GM12865 (cell line): ENCODE measurements at regions not wholly inside any gene's neighbourhood (a gene's known extent, or its start where the extent isn't known, plus 50 kb on each side); places are given as distances from the start of the nearest gene placed in this dataset.

ENCODE experiments used
- DNase-seq: peaks from one replicate; pipeline ENCODE4 v3.0.0; 2010; ENCODE audit warnings: low read depth
- H3K4me3 ChIP-seq: 2 replicates; pipeline ENCODE4 v1.5.1; 2011; ENCODE audit warnings: mild to moderate bottlenecking, low read depth, low read length, control low read depth
- TF ChIP-seq, protein P1 (sequence below): IDR thresholded peaks from 2 replicates; pipeline ENCODE4 v1.5.1; 2011; ENCODE audit warnings: low read length, control low read depth, low read depth, inconsistent platforms; ENCODE audit not compliant: insufficient read depth; ENCODE audit errors: missing control alignments

- TF ChIP-seq, protein P1, sequence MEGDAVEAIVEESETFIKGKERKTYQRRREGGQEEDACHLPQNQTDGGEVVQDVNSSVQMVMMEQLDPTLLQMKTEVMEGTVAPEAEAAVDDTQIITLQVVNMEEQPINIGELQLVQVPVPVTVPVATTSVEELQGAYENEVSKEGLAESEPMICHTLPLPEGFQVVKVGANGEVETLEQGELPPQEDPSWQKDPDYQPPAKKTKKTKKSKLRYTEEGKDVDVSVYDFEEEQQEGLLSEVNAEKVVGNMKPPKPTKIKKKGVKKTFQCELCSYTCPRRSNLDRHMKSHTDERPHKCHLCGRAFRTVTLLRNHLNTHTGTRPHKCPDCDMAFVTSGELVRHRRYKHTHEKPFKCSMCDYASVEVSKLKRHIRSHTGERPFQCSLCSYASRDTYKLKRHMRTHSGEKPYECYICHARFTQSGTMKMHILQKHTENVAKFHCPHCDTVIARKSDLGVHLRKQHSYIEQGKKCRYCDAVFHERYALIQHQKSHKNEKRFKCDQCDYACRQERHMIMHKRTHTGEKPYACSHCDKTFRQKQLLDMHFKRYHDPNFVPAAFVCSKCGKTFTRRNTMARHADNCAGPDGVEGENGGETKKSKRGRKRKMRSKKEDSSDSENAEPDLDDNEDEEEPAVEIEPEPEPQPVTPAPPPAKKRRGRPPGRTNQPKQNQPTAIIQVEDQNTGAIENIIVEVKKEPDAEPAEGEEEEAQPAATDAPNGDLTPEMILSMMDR = no peak
- no peak overlapping the region for H3K4me3 ChIP-seq
- DNase-seq = no peak
Measured at GRCh38 chr4:125155251-125155650, 159.5 kb upstream of the FAT4 start.

- TF ChIP-seq, protein P1 = no peak
- no peak overlapping the region for H3K4me3 ChIP-seq
- no peak for DNase-seq
Measured at GRCh38 chr4:125140966-125141495, 173.7 kb upstream of the FAT4 start.

DNA sequence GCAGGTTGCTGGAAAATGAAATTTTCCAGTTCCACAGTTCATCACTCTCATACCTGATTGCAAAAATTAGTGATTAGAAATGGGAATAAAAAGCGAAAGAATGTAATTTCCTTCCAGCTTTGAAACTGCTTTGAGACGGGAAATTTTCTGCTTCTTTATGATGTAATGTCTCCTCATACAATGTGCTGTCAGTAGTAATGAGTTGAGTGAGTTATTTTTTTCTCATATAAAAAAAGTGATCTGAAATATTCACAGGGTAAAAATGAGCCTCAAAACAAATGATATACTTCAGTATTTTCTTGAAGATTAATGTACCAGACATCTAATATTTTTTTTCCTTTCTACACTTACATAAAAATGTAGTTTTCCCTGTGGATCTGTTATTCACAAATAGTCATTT lies 179.1 kb upstream of the FAT4 start:
- no peak for DNase-seq
- TF ChIP-seq, protein P1 = no peak
- no peak overlapping the region for H3K4me3 ChIP-seq

DNA sequence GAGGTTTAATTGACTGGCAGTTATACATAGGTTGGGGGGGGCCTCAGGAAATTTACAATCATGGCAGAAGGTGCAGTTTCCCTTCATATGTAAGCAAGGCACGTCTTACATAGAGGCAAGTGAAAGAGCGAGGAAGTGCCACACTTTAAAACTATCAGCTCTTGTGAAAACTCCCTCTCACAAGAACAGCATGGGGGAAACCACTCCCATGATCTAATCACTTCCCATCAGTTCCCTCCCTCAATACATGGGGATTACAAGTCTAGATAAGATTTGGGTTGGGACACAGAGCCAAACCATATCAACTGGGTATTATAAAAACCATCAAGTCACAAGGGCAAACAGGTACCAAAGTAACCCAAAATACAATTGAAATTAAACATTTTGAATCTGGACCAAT lies 182.0 kb upstream of the FAT4 start:
- TF ChIP-seq, protein P1 = no peak
- DNase-seq = no peak
- H3K4me3 ChIP-seq = no peak overlapping the region

DNA sequence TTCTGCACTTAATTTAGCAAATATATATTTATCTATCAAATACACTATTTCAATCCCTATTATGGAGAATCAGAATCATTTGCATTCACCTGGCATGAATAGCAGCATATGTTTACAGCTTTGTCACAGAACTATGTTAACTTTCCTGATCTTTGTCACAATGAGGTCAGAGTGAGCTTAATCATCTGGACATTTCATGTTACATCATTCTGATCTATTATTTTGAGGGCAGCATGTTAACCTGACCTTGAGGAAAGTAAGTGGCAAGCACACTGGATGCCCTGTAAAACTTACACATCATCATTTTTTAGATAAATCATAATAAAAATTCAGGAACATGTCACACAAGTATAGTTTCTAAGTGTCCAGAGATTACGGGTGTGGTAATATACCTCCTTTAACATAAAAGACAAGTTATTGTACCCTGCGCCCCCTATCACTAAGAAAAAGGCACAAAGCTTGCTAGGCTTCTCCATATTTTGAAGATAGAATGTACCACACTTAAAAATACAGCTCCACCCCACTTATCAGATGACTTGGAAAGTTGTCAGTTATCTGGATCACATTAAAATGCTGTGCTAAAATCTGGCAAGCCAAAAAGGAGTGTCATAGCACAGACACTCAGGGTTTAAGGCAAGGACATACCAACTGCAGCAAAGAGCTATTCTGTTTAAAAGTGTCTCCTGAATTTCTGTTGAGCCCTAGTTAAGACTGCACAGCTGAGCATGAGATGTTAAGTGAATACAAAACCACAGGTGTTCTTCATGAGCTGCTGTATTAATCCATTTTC lies 182.7 kb upstream of the FAT4 start:
- H3K4me3 ChIP-seq = no peak overlapping the region
- no peak for DNase-seq
- TF ChIP-seq, protein P1 = no peak

GRCh38 chr4:125125276-125125675 lies 189.5 kb upstream of the FAT4 start:
- TF ChIP-seq, protein P1 = no peak
- no peak overlapping the region for H3K4me3 ChIP-seq
- no peak for DNase-seq
